NT2/D1 (cell line): ENCODE measurements at regions not wholly inside any gene's neighbourhood (a gene's known extent, or its start where the extent isn't known, plus 50 kb on each side); places are given as distances from the start of the nearest gene placed in this dataset.
"Not testable (repeated sequence)": the region's sequence is repeated elsewhere in the genome, so short reads cannot be mapped to it uniquely, and the experiment has no call there.

ENCODE experiments used
- SUZ12 ChIP-seq: IDR thresholded peaks from 2 replicates; pipeline ENCODE4 v1.6.1; 2011; ENCODE audit not compliant: insufficient read length, insufficient read depth; ENCODE audit errors: extremely low read depth
- ZNF274 ChIP-seq: IDR thresholded peaks from 2 replicates; pipeline ENCODE4 v1.6.1; 2011; ENCODE audit warnings: mild to moderate bottlenecking, low read depth, low read length

DNA sequence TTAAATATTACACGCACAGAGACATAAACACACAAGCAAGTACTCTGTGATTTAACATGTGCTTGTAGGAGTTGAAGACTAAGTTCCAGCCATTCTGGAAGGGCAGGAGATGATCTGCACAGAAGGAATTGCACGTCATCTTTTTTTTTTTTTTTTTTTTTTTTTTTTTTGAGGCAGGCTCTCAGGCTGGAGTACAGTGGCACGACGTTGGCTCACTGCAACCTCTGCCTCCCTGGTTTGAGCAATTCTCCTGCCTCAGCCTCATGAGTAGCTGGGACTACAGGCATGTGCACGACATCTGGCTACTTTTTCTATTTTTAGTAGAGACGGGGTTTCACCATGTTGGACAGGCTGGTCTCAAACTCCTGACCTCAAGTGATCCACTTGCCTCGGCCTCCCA lies 63.2 kb upstream of the MID1 start:
- TF ChIP-seq SUZ12, ZNF274: not testable (repeated sequence)
